ENCODE measurements at regions not wholly inside any gene's neighbourhood (a gene's known extent, or its start where the extent isn't known, plus 50 kb on each side); places are given as distances from the start of the nearest gene placed in this dataset.

DNA sequence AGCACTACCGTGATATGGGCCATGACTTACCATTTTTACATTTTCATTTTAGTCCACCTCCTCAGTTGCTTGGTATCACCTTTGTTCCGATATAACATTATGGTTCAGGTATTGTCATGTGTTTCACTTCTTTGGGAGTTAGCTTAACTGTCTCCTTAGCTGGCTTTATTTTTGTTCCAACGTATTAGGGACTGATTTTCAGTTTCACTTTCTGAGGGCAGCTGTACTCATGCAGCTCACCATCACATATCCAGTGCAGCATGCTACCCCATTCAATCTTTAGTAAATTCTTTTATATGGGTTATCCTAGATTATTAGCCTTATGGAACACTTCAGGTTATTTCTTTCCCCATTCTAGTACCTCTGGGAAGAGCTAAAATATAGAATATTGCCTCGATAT lies 362.2 kb upstream of the IRAK1BP1 start:
- no peaks in the 10 kb centered on the region for H3K4me1 ChIP-seq
- no peak for TF ChIP-seq POLR2A (IDR thresholded peaks at IDR 0.05)
- TF ChIP-seq, protein P1, sequence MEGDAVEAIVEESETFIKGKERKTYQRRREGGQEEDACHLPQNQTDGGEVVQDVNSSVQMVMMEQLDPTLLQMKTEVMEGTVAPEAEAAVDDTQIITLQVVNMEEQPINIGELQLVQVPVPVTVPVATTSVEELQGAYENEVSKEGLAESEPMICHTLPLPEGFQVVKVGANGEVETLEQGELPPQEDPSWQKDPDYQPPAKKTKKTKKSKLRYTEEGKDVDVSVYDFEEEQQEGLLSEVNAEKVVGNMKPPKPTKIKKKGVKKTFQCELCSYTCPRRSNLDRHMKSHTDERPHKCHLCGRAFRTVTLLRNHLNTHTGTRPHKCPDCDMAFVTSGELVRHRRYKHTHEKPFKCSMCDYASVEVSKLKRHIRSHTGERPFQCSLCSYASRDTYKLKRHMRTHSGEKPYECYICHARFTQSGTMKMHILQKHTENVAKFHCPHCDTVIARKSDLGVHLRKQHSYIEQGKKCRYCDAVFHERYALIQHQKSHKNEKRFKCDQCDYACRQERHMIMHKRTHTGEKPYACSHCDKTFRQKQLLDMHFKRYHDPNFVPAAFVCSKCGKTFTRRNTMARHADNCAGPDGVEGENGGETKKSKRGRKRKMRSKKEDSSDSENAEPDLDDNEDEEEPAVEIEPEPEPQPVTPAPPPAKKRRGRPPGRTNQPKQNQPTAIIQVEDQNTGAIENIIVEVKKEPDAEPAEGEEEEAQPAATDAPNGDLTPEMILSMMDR (IDR thresholded peaks at IDR 0.05): no peak
- intact Hi-C loops (cut with DNase I): no loop called here
- peaks cover 0 to 3% (median 0%) of the 10 kb centered on the region in 12 donors for H3K9me3 ChIP-seq
- H3K27ac ChIP-seq: no peak overlapping the region
- no peaks in the 10 kb centered on the region for H3K27me3 ChIP-seq
- WGBS, 4 donors: 79 to 82% (median 81%) methylated on average over 4 of the region's 4 CpGs
- H3K36me3 ChIP-seq: no peaks in the 10 kb centered on the region
- DNase-seq: no peak
- ATAC-seq: no peak
- no peak overlapping the region for H3K4me3 ChIP-seq

DNA sequence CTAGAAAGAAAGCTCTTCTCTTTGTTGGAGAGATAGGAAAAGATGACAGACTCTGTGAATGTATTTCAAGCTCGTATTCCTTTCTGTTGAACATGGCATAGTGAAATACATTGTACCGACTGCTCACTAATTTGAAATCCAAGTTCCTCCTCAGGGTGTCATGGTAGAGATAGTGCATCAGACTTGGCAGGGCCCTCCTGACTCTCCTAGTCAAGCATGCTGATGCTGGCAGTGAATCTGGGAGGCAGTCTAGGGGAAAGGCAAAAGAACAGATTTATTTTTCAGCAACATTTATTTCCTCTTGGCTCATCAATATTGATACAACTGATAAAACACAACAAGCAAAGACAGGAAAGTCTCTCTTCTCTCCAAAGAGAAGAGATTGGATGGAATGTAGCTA lies 356.3 kb upstream of the IRAK1BP1 start:
- peaks cover 0 to 3% (median 0%) of the 10 kb centered on the region in 12 donors for H3K9me3 ChIP-seq
- H3K4me3 ChIP-seq: no peak overlapping the region
- TF ChIP-seq, protein P1 (IDR thresholded peaks at IDR 0.05): no peak
- no peak for TF ChIP-seq POLR2A (IDR thresholded peaks at IDR 0.05)
- no peak overlapping the region for H3K27ac ChIP-seq
- DNase-seq (no peak), ATAC-seq (no peak)
- 70 to 80% (median 73%) methylated on average over 2 of the region's 2 CpGs for WGBS, 4 donors
- intact Hi-C loops (cut with DNase I): no loop called here
- H3K27me3 ChIP-seq: peaks cover 0 to 8% (median 0%) of the 10 kb centered on the region in 9 donors
- H3K4me1 ChIP-seq: no peaks in the 10 kb centered on the region
- no peaks in the 10 kb centered on the region for H3K36me3 ChIP-seq

DNA sequence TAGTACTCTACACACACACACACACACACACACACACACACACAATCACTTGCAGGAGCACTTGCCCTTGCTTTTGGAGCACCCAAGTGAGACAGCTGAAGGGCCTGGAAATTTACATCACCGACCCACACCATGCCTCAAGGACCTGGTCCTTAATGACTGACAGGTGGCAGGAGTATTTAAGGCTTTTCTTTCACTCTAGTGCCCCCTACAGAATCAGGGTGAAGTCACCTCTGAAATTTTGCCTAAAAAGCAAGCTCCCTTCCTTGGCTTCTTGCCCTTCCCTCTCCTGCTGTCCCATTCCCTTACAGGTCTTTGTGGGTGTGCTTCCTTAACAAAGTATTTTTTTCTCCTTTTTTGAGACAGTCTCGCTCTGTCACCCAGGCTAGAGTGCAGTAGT lies 353.5 kb upstream of the IRAK1BP1 start:
- Histone ChIP-seq H3K4me1 (no peaks in the 10 kb centered on the region), H3K27ac (no peak overlapping the region), H3K27me3 (peaks cover 0 to 11% (median 0%) of the 10 kb centered on the region in 9 donors), H3K4me3 (no peak overlapping the region), H3K36me3 (no peaks in the 10 kb centered on the region), H3K9me3 (no peaks in the 10 kb centered on the region)
- TF ChIP-seq POLR2A (IDR thresholded peaks at IDR 0.05): no peak
- TF ChIP-seq, protein P1 (IDR thresholded peaks at IDR 0.05): no peak
- DNase-seq (no peak), ATAC-seq (no peak)
- 36 to 45% (median 42%) methylated on average over 2 of the region's 2 CpGs for WGBS, 4 donors
- intact Hi-C loops (cut with DNase I): no loop called here

DNA sequence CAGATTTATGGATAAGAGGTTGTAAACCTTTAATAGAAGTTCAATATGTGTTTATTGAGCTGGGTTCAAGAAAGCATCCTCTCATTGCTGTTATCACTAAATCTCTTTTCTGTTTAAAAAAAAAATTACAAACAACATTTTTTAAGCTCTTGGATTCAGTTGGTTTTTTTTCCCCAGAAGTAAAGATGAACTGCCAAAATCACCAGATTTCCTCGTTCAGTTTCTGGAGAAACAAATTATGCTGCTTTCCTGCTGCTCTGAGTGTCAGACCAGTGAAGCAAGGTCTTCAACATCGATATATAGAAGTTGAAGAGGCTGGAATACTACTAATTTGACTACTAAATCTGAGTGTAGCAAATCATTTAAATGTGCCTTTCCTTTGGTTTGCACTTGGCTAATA lies 352.1 kb upstream of the IRAK1BP1 start:
- Histone ChIP-seq H3K4me1 (no peaks in the 10 kb centered on the region), H3K36me3 (no peaks in the 10 kb centered on the region), H3K27me3 (peaks cover 0 to 11% (median 0%) of the 10 kb centered on the region in 9 donors), H3K27ac (no peak overlapping the region), H3K4me3 (no peak overlapping the region), H3K9me3 (no peaks in the 10 kb centered on the region)
- intact Hi-C loops (cut with DNase I): no loop called here
- 41 to 57% (median 48%) methylated on average over 2 of the region's 2 CpGs for WGBS, 4 donors
- DNase-seq: no peak
- TF ChIP-seq POLR2A (IDR thresholded peaks at IDR 0.05): no peak
- TF ChIP-seq, protein P1 (IDR thresholded peaks at IDR 0.05): no peak
- ATAC-seq: no peak
